NCI-H2171 (cell line): ENCODE measurements at regions not wholly inside any gene's neighbourhood (a gene's known extent, or its start where the extent isn't known, plus 50 kb on each side); places are given as distances from the start of the nearest gene placed in this dataset.
"Not testable (repeated sequence)": the region's sequence is repeated elsewhere in the genome, so short reads cannot be mapped to it uniquely, and the experiment has no call there.

Experiments
- DNase-seq: peaks from one replicate; lab custom pipeline; 2025; lab: John Stamatoyannopoulos, UW

- no peak for DNase-seq
These were observed 491.7 kb upstream of the LMO3 start for GRCh38 chr12:17097674-17098073.

GRCh38 chr12:17084831-17085230, 478.9 kb upstream of the LMO3 start:
- no peak for DNase-seq

DNA sequence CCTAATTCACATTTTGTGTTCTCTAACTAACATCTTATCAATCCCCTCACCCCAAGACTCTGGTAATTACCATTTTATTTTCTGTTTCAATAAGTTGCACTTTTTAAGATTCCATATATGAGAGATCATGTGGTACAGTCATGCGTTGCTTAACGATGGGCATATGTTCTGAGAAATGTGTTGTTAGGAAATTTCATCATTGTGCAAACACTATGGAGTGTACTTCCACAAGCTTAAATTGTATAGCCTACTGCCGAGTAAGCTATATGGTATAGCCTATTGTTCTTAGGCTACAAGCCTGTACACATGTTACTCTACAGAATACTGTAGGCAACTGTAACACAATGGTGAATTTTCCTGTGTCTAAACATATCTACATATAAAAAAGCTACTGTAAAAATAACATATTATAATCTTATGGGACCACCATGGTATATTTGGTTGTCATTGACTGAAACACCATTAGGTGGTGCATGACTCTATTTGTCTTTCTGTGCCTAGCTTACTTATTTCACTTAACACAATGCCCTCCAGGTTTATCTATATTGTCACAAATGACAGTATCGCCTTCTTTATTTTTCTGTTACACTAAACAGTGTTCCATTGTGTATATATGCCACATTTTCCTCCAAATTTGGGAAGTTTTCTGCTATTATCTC, 473.4 kb upstream of the LMO3 start:
- no peak for DNase-seq

DNA sequence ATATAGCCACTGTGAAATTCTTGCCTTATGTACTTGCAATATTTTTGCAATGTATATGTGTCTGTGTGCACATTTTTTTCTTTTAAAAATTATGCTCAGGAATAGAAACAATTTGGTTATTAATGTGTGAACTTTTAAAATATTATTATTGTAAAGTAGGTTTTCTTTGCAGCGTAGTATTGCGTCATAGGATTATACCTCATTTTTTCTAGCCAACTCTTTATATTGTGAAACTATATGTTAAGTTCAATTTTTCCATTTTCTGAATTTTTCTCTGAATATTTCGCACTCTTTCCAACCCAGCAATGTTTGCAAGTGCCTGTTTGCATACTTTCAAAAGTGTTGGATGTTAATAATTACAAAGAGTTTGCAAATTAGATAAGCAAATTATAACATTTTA, 471.6 kb upstream of the LMO3 start:
- no peak for DNase-seq

- DNase-seq = no peak
These were observed 470.8 kb upstream of the LMO3 start for GRCh38 chr12:17076811-17077210.

GRCh38 chr12:17076028-17076744, 470.2 kb upstream of the LMO3 start:
- no peak for DNase-seq

DNA sequence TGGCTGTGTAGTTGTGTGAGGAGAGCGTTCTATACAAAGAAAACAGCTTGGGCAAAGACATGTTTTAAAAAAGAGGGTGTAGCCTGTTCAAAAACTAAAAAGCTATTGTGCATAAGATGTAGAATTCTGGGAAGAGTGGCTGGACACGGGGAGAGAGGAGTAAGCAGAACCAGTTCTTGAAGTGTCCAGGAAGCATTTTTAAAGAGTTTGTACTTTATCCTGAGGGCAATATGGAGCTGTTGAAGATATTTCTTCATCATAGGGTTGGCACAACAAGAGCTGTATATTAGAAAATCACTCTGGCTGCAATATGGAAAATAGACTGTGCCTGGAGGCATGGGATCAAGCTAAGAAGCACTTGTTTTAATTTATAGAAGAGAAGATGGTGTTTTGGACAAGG, 458.9 kb upstream of the LMO3 start:
- DNase-seq = no peak

- no peak for DNase-seq
These were observed 456.5 kb upstream of the LMO3 start for GRCh38 chr12:17062267-17063036.

DNA sequence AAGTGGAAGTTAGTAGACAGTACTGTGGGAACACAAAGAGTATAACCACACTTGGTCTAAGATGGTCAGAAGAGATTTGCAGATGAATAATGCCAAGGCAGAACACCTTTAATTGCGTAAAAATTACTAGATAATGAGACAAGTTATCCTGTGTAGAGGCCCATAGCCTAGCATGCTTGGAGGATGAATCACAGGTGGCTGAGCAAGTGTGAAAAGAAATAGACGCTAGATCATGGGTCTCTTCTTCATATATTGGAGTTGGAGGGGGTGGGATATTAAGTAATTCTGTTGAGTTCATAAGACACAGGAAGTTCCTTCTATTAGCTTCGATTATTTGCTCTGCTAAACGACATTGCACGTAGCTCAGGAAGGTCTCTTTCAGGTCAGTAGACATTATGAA, 454.3 kb upstream of the LMO3 start:
- DNase-seq = no peak

DNA sequence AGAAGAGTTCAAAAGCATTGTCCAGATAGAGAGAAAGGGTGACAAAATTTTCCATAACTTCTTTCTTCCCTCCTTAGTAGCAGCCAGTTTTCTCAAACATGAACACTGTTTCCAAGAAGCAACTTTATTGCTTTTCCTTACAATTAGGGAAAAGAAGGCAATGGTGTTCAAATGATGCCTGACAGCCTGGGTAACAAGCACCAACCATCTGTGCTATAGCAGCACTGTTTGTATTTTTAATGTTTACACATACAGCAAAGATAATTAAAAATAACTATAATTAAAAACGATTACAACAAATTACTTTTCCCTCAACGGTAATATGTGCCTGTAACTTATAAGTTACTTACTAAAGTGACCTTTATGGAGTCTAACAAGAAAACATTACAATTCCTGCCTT, 450.6 kb upstream of the LMO3 start:
- DNase-seq = no peak

DNA sequence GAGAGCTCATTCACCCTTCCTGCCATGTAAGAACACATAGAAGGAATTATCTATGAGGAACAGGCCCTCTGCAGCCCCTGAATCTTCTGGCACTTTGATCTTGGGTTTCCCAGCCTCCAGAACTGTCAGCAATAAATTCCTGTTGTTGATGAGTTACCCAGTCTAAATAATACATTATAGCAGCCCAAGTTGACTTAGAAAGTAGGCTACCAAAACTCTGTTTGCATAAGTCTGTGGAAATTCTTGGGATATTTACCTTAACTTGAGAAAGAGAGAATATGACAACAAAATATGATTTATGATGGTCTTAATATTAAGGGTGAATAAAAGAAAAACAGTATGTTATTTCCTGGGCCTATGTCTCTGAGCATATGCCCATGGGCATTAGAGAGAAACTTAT, 433.0 kb upstream of the LMO3 start:
- no peak for DNase-seq

- no peak for DNase-seq
These were observed 429.4 kb upstream of the LMO3 start for GRCh38 chr12:17035372-17035771.

DNA sequence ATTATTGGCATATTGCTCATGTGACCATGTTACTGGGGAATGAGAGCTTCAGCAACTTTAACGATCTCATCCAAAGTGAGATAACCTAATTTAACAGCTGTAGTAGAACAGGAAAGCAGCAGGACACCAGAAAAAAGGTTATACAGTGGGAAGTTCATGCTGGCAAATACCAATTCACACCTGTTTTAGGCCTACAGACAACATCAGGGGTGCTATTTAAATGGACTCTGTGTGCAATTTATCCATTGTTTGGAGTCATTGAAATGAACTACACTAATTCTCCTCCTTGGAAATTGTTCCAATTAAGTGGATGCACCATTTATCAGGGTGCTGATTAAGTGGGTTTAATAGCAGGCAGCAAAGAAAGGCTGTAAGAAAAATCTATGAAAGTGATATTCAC, 424.4 kb upstream of the LMO3 start:
- DNase-seq = no peak

- no peak for DNase-seq
These were observed 422.4 kb upstream of the LMO3 start for GRCh38 chr12:17028348-17028747.

DNA sequence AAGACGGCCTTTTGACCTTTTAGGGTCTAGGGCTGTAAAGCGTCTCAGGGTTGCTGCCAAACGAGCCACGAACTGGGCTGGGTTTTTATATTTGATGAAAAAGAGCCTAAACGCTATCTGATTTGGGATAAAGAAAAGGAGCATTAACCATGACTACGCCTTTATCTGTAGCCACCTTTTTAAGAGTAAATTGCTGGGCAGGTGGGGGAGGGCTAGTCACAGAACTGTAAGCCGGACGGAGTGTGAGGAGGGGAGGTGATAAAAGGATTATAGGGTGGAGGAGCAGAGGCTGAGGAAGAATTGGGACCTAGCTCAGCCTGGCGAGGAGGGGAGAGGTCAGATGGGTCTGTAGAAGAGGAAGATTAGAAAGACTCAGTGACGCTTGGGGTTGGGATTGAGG, 419.5 kb upstream of the LMO3 start:
- not testable (repeated sequence) for DNase-seq

- no peak for DNase-seq
These were observed 414.8 kb upstream of the LMO3 start for GRCh38 chr12:17020765-17021164.

DNA sequence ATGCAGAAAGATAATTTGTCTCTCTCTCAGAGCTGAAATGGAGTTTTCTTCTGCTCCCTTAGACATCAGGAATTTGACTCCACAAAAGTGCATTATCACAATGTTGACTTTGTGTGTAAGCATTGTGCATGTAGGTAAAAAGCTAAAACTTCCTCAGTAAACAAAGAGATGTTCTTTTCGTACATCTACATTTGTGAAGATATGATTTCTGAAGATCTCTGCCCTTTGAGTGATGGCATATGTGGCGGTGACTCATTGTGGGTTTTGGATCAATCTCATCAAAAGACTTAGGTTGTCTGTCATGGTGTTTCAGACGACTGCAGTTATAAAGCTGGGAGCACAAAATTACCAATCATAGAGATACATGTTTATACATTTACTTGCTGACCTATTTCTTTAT, 411.4 kb upstream of the LMO3 start:
- no peak for DNase-seq

- no peak for DNase-seq
These were observed 410.3 kb upstream of the LMO3 start for GRCh38 chr12:17016116-17016864.

- no peak for DNase-seq
These were observed 409.5 kb upstream of the LMO3 start for GRCh38 chr12:17015501-17015900.

DNA sequence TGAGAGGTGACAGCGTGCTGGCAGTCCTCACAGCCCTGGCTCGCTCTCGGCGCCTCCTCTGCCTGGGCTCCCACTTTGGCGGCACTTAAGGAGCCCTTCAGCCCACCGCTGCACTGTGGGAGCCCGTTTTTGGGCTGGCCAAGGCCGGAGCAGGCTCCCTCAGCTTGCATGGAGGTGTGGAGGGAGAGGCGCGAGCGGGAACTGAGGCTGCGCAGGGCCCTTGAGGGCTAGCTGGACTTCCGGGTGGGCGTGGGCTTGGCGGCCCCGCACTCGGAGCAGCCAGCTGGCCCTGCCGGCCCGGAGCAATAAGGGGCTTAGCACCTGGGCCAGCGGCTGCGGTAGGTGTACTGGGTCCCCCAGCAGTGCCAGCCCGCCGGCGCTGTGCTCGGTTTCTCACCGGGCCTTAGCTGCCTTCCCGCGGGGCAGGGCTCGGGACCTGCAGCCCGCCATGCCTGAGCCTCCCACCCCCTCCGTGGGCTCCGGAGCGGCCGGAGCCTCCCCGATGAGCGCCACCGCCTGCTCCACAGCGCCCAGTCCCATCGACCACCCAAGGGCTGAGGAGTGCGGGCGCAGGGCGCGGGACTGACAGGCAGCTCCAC, 401.6 kb upstream of the LMO3 start:
- not testable (repeated sequence) for DNase-seq

DNA sequence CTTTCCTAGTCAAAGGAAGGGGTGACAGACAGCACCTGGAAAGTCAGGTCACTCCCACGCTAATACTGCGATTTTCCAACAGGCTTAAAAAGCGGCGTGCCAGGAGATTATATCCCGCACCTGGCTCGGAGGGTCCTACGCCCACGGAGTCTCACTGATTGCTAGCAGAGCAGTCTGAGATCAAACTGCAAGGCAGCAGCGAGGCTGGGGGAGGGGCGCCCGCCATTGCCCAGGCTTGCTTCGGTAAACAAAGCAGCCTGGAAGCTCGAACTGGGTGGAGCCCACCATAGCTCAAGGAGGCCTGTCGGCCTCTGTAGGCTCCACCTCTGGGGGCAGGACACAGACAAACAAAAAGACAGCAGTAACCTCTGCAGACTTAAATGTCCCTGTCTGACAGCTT, 392.6 kb upstream of the LMO3 start:
- not testable (repeated sequence) for DNase-seq

- DNase-seq = no peak
These were observed 378.5 kb upstream of the LMO3 start for GRCh38 chr12:16984484-16984883.
